ENCODE measurements at regions not wholly inside any gene's neighbourhood (a gene's known extent, or its start where the extent isn't known, plus 50 kb on each side); places are given as distances from the start of the nearest gene placed in this dataset.

DNA sequence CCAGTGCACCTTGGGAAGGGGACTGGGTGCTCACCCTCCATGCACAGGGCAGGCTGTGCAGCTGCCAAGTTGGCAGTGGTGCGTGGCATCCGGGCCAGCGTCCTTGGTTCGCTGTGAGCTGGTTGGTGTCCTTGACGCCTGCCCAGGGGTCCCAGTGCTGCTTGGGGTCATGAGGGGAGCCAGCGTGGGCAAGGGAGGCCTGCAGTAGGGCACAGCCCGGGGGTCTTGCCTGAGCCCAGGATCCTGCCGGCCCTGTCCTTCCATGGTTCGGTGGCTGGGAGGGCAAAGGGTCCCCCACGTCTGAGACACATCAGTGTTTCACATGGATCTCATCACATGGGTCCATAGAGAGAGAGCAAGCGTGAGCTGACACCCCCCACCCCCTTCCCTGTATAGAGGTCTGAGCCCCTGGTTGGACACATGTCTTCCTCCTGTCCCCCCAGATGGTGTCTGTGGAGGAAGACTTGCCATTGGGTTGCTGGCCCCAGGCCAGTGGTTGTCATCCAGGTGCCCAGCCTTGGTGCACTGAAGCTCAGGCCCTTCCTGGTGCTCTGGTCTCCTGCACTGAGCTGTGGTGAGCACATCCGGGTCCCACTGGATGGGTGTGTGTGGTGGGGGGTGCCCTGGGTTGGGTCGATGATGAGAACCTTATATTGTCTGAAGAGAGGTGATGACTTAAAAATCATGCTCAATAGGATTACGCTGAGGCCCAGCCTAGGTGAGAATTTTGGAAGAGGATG, 232.3 kb downstream of the SNRPN start:
- Histone ChIP-seq H3K36me3 (ENCODE audit: insufficient read depth, low read length) (no peaks in the 10 kb centered on the region), H2AFZ (ENCODE audit: low read length) (no peak overlapping the region), H3K27me3 (ENCODE audit: insufficient read depth, low read length) (no peaks in the 10 kb centered on the region), H3K9me3 (ENCODE audit: low read depth, low read length) (no peaks in the 10 kb centered on the region), H4K20me1 (ENCODE audit: insufficient read depth, low read length) (no peaks in the 10 kb centered on the region), H3K4me1 (ENCODE audit: insufficient read depth, low read length) (no peaks in the 10 kb centered on the region), H3K79me2 (ENCODE audit: insufficient read depth, low read length) (no peaks in the 10 kb centered on the region), H3K4me2 (ENCODE audit: insufficient read depth, low read length) (no peak overlapping the region), H3K27ac (ENCODE audit: low read depth, low read length) (no peak overlapping the region), H3K4me3 (ENCODE audit: insufficient read depth, low read length) (no peak overlapping the region)
- TF ChIP-seq, protein P1, sequence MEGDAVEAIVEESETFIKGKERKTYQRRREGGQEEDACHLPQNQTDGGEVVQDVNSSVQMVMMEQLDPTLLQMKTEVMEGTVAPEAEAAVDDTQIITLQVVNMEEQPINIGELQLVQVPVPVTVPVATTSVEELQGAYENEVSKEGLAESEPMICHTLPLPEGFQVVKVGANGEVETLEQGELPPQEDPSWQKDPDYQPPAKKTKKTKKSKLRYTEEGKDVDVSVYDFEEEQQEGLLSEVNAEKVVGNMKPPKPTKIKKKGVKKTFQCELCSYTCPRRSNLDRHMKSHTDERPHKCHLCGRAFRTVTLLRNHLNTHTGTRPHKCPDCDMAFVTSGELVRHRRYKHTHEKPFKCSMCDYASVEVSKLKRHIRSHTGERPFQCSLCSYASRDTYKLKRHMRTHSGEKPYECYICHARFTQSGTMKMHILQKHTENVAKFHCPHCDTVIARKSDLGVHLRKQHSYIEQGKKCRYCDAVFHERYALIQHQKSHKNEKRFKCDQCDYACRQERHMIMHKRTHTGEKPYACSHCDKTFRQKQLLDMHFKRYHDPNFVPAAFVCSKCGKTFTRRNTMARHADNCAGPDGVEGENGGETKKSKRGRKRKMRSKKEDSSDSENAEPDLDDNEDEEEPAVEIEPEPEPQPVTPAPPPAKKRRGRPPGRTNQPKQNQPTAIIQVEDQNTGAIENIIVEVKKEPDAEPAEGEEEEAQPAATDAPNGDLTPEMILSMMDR (IDR thresholded peaks at IDR 0.05; ENCODE audit: extremely low read depth, low read depth, low read length) = no peak
- peak; percentile 79 for DNase-seq (ENCODE audit: insufficient read length, low spot score, missing footprints)

DNA sequence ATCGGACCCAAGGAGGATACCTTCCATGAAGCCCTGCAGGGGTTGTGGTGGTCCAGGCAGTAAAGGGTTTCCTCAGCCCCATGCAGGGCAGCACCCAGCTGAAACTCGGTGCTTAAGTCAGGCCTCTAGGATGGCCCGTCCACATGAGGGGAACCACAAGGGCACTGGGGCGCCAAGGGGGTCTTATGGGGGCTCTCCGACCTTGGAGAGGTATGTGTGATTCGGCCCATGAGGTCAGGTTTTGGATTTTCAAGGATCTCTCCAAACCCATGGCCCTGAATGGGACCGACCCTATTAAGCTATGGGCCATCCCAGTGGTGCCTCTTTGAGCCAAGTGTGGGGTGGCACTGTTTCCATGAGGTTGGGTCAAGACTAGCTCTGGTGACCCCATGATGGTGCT, 233.3 kb downstream of the SNRPN start:
- TF ChIP-seq, protein P1 (IDR thresholded peaks at IDR 0.05; ENCODE audit: extremely low read depth, low read depth, low read length) = no peak
- no peaks in the 10 kb centered on the region for H3K36me3 ChIP-seq (ENCODE audit: insufficient read depth, low read length)
- H3K4me2 ChIP-seq (ENCODE audit: insufficient read depth, low read length) = no peak overlapping the region
- H4K20me1 ChIP-seq (ENCODE audit: insufficient read depth, low read length) = no peaks in the 10 kb centered on the region
- H3K9me3 ChIP-seq (ENCODE audit: low read depth, low read length) = no peaks in the 10 kb centered on the region
- no peaks in the 10 kb centered on the region for H3K79me2 ChIP-seq (ENCODE audit: insufficient read depth, low read length)
- no peak overlapping the region for H3K27ac ChIP-seq (ENCODE audit: low read depth, low read length)
- DNase-seq (ENCODE audit: insufficient read length, low spot score, missing footprints) = peak; percentile 46
- H2AFZ ChIP-seq (ENCODE audit: low read length) = no peak overlapping the region
- no peaks in the 10 kb centered on the region for H3K27me3 ChIP-seq (ENCODE audit: insufficient read depth, low read length)
- no peak overlapping the region for H3K4me3 ChIP-seq (ENCODE audit: insufficient read depth, low read length)
- no peaks in the 10 kb centered on the region for H3K4me1 ChIP-seq (ENCODE audit: insufficient read depth, low read length)

DNA sequence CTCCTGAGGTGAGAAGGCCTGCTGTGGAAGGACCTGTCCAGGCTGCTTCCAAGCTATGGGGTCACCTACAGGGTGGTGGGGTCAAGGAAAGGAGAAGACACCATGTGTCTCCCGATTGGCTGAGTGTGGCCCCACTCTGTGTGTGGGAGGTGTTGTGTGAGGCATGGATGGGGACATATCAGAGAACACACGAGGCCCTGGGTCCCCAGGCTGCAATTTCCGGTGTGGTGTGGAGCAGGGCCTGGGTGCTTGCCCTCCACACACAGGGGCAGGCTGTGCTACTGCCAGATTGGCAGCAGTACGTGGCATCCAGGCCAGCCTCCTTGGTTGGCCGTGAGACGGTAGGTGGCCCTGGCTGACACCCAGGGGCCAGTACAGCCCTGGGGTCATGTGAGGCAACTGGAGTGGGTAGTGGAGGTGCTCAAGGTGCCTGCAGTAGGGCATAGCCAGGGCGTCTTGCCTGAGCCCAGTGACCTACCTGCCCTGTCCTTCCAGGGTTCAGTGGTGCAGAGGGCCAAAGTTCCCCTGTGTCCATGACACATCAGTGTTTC, 233.8 kb downstream of the SNRPN start:
- Histone ChIP-seq H3K79me2 (ENCODE audit: insufficient read depth, low read length) (no peaks in the 10 kb centered on the region), H3K4me3 (ENCODE audit: insufficient read depth, low read length) (no peak overlapping the region), H3K4me1 (ENCODE audit: insufficient read depth, low read length) (no peaks in the 10 kb centered on the region), H2AFZ (ENCODE audit: low read length) (no peak overlapping the region), H3K36me3 (ENCODE audit: insufficient read depth, low read length) (no peaks in the 10 kb centered on the region), H3K27me3 (ENCODE audit: insufficient read depth, low read length) (no peaks in the 10 kb centered on the region), H3K9me3 (ENCODE audit: low read depth, low read length) (no peaks in the 10 kb centered on the region), H3K27ac (ENCODE audit: low read depth, low read length) (no peak overlapping the region), H3K4me2 (ENCODE audit: insufficient read depth, low read length) (no peak overlapping the region), H4K20me1 (ENCODE audit: insufficient read depth, low read length) (no peaks in the 10 kb centered on the region)
- TF ChIP-seq, protein P1 (IDR thresholded peaks at IDR 0.05; ENCODE audit: extremely low read depth, low read depth, low read length) = no peak
- DNase-seq (ENCODE audit: insufficient read length, low spot score, missing footprints) = peak; percentile 85

DNA sequence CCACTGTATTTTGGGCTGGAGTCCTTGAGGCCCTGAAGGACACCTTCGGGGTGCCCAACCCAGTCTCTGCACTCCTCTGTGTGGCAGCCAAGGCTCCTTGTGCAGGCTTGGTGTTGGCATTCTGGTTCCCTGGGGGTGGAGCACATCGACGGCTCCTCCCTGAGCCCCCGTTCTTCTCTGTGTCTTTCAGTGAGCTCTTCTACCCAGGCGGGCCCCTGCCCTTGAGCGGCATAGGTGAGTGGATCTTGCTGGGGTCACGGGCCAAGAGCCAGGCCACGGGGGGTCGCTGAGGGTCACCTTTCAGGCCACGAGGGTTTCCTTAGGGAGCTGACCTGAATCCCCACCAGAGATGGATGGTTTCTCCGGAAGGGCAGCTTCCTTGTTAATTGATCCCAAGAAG, 234.8 kb downstream of the SNRPN start:
- Histone ChIP-seq H4K20me1 (ENCODE audit: insufficient read depth, low read length) (no peaks in the 10 kb centered on the region), H3K27me3 (ENCODE audit: insufficient read depth, low read length) (no peaks in the 10 kb centered on the region), H3K4me1 (ENCODE audit: insufficient read depth, low read length) (no peaks in the 10 kb centered on the region), H3K9me3 (ENCODE audit: low read depth, low read length) (no peaks in the 10 kb centered on the region), H3K36me3 (ENCODE audit: insufficient read depth, low read length) (no peaks in the 10 kb centered on the region), H3K79me2 (ENCODE audit: insufficient read depth, low read length) (no peaks in the 10 kb centered on the region), H2AFZ (ENCODE audit: low read length) (no peak overlapping the region), H3K4me3 (ENCODE audit: insufficient read depth, low read length) (no peak overlapping the region), H3K27ac (ENCODE audit: low read depth, low read length) (no peak overlapping the region), H3K4me2 (ENCODE audit: insufficient read depth, low read length) (no peak overlapping the region)
- TF ChIP-seq, protein P1 (IDR thresholded peaks at IDR 0.05; ENCODE audit: extremely low read depth, low read depth, low read length) = no peak
- peak; percentile 25 for DNase-seq (ENCODE audit: insufficient read length, low spot score, missing footprints)

Data from osteoblast (primary cell).